Cardiac fibroblast (primary cell): ENCODE measurements at regions not wholly inside any gene's neighbourhood (a gene's known extent, or its start where the extent isn't known, plus 50 kb on each side); places are given as distances from the start of the nearest gene placed in this dataset.

Source experiments
- DNase-seq, 2 donors: peaks; one replicate each; pipeline versions ENCODE4 v3.0.0 to v3.0.0-alpha.2; 2010; ENCODE audit warnings: low read depth in 2 of 2
- H3K4me3 ChIP-seq, 2 donors: replicated peaks in 1 of 2; 1 replicate in 1 of 2; 2 replicates in 1 of 2; pipeline ENCODE4 v1.5.1; 2011; ENCODE audit warnings: low read depth in 2 of 2, low read length in 2 of 2, mild to moderate bottlenecking in 2 of 2, moderate library complexity in 1 of 2
- CTCF ChIP-seq: IDR thresholded peaks from one replicate; pipeline ENCODE4 v1.5.1; 2011; ENCODE audit warnings: low read depth, mild to moderate bottlenecking, low read length, inconsistent platforms

DNA sequence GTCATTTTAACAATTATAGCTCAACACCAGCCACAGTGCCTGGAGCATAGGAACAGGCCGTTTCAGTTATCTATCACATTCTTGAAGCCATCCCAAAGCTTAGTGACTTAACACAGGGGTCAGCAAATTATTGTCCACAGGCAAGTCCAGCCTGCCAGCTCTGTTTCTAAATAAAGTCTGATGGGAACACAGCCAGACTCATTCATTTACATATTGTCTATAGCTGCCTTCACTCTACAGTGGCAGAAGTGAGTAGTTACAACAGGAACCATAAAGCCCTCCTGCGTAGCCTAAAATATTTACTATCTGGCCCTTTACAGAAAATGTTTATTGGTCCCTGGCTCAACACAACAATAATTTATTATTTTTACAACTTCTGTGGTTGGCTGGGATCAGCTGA is 407.5 kb upstream of the AUTS2 start:
- no peak for DNase-seq
- no peak for TF ChIP-seq CTCF
- H3K4me3 ChIP-seq = no peak overlapping the region

- no peak for DNase-seq
- TF ChIP-seq CTCF = no peak
- no peak overlapping the region for H3K4me3 ChIP-seq
Observed at GRCh38 chr7:69192134-69192533, 406.1 kb upstream of the AUTS2 start.

DNA sequence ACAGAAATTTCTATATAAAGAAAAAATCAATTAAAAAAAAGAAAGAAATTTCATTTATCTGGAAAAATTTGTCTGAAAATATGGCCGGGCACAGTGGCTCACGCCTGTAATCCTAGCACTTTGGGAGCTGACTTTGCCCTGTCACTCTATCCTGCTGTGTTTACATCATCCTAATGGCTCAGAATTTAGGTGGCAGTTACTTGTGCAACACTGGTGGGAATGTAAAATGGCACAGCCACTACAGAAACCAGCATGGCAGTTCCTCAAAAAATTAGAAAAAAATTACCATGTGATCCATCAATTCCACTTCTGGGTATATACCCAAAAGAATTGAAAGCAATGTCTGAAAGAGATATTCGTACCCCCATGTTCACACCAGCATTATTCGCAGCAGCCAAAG is 405.2 kb upstream of the AUTS2 start:
- no peak for DNase-seq
- TF ChIP-seq CTCF = no peak

GRCh38 chr7:69196593-69196992 is 401.7 kb upstream of the AUTS2 start:
- no peak for DNase-seq
- no peak overlapping the region for H3K4me3 ChIP-seq
- no peak for TF ChIP-seq CTCF

More for the DNA sequence above, 405.2 kb upstream of the AUTS2 start:
- H3K4me3 ChIP-seq = no peak overlapping the region

GRCh38 chr7:69198250-69198649 is 400.0 kb upstream of the AUTS2 start:
- TF ChIP-seq CTCF = no peak
- DNase-seq = no peak
- no peak overlapping the region for H3K4me3 ChIP-seq

DNA sequence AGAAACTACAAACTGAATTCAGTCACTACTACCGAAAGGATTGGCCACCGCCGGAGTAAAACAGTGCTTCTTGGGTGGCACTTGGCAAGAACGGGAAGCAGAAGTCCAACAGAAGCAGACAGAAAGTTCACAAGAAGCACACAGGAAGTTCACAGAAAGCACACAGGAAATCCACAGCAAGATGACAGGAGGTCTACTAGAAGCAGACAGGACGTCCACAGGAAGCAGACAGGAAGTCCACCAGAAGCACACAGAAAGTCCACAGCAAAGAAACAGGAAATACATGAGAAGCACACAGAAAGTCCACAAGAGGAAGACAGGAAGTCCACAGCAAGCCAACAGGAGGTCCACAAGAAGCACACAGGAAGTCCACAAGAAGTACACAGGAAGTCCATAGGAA is 399.2 kb upstream of the AUTS2 start:
- no peak for TF ChIP-seq CTCF
- no peak overlapping the region for H3K4me3 ChIP-seq
- no peak for DNase-seq

- TF ChIP-seq CTCF = no peak
- DNase-seq = no peak
- no peak overlapping the region for H3K4me3 ChIP-seq
Observed at GRCh38 chr7:69199661-69200060, 398.6 kb upstream of the AUTS2 start.
